GM18873 (cell line): ENCODE measurements at regions not wholly inside any gene's neighbourhood (a gene's known extent, or its start where the extent isn't known, plus 50 kb on each side); places are given as distances from the start of the nearest gene placed in this dataset.

Source experiments
- ATAC-seq: cut with Tn5 transposase; IDR thresholded peaks from one replicate; pipeline ENCODE4 v1.9.1; 2021; ENCODE audit warnings: mild to moderate bottlenecking, moderate library complexity, moderate number of reproducible peaks; ENCODE audit not compliant: unreplicated experiment, low FRiP score

GRCh38 chr2:18105929-18106328 lies 227.5 kb downstream of the KCNS3 start:
- no peak for ATAC-seq

GRCh38 chr2:18104595-18105224 lies 226.2 kb downstream of the KCNS3 start:
- ATAC-seq = no peak

- ATAC-seq = no peak
Observed at GRCh38 chr2:18096836-18097405, 218.5 kb downstream of the KCNS3 start.

- no peak for ATAC-seq
Observed at GRCh38 chr2:18094277-18094676, 215.8 kb downstream of the KCNS3 start.

- no peak for ATAC-seq
Observed at GRCh38 chr2:18093196-18093595, 214.7 kb downstream of the KCNS3 start.

GRCh38 chr2:18092760-18093159 lies 214.3 kb downstream of the KCNS3 start:
- no peak for ATAC-seq

GRCh38 chr2:18085593-18085992 lies 207.1 kb downstream of the KCNS3 start:
- ATAC-seq = no peak

GRCh38 chr2:18084376-18084775 lies 205.9 kb downstream of the KCNS3 start:
- no peak for ATAC-seq

GRCh38 chr2:18083806-18084205 lies 205.3 kb downstream of the KCNS3 start:
- no peak for ATAC-seq

GRCh38 chr2:18078216-18078615 lies 199.7 kb downstream of the KCNS3 start:
- ATAC-seq = no peak

GRCh38 chr2:18077704-18078103 lies 199.2 kb downstream of the KCNS3 start:
- ATAC-seq = no peak

- ATAC-seq = no peak
Observed at GRCh38 chr2:18077231-18077630, 198.8 kb downstream of the KCNS3 start.

GRCh38 chr2:18074476-18074875 lies 196.0 kb downstream of the KCNS3 start:
- ATAC-seq = no peak

- no peak for ATAC-seq
Observed at GRCh38 chr2:18073601-18074000, 195.1 kb downstream of the KCNS3 start.

- ATAC-seq = no peak
Observed at GRCh38 chr2:18067588-18068384, 189.3 kb downstream of the KCNS3 start.

GRCh38 chr2:18066894-18067293 lies 188.4 kb downstream of the KCNS3 start:
- no peak for ATAC-seq

- ATAC-seq = no peak
Observed at GRCh38 chr2:18066066-18066465, 187.6 kb downstream of the KCNS3 start.

GRCh38 chr2:18065249-18065648 lies 186.8 kb downstream of the KCNS3 start:
- ATAC-seq = no peak

- ATAC-seq = no peak
Observed at GRCh38 chr2:18063826-18064470, 185.5 kb downstream of the KCNS3 start.

- no peak for ATAC-seq
Observed at GRCh38 chr2:18062892-18063291, 184.4 kb downstream of the KCNS3 start.

- no peak for ATAC-seq
Observed at GRCh38 chr2:18061717-18062116, 183.2 kb downstream of the KCNS3 start.
